Stimulated activated CD4-positive, alpha-beta T cell treated with anti-CD3 and anti-CD28 coated beads, Interleukin-1b, Interleukin-23, amount 100 ng/mL, for 48 hours (primary cell): ENCODE measurements at regions not wholly inside any gene's neighbourhood (a gene's known extent, or its start where the extent isn't known, plus 50 kb on each side); places are given as distances from the start of the nearest gene placed in this dataset.
"Not testable (repeated sequence)": the region's sequence is repeated elsewhere in the genome, so short reads cannot be mapped to it uniquely, and the experiment has no call there.

ENCODE experiments used
- DNase-seq: peaks from one replicate; pipeline ENCODE4 v3.0.0-alpha.2; 2020

GRCh38 chrY:10958122-10958521 is 1430.4 kb downstream of the TSPY10 start:
- not testable (repeated sequence) for DNase-seq

- no peak for DNase-seq
Measured at GRCh38 chrY:10973422-10973821, 1445.7 kb downstream of the TSPY10 start.

GRCh38 chrY:10986655-10987054 is 1459.0 kb downstream of the TSPY10 start:
- no peak for DNase-seq

GRCh38 chrY:10987626-10988025 is 1459.9 kb downstream of the TSPY10 start:
- no peak for DNase-seq

GRCh38 chrY:10993955-10994354 is 1466.3 kb downstream of the TSPY10 start:
- no peak for DNase-seq

- DNase-seq, result not testable (repeated sequence)
Measured at GRCh38 chrY:10999715-11000114, 1472.0 kb downstream of the TSPY10 start.

GRCh38 chrY:11014229-11014628 is 1486.5 kb downstream of the TSPY10 start:
- not testable (repeated sequence) for DNase-seq

- DNase-seq, result no peak
Measured at GRCh38 chrY:11022734-11023133, 1495.1 kb downstream of the TSPY10 start.

- no peak for DNase-seq
Measured at GRCh38 chrY:11044234-11044883, 1516.7 kb downstream of the TSPY10 start.

- no peak for DNase-seq
Measured at GRCh38 chrY:11063486-11063885, 1535.8 kb downstream of the TSPY10 start.

GRCh38 chrY:11063960-11064359 is 1536.3 kb downstream of the TSPY10 start:
- no peak for DNase-seq

- DNase-seq, result no peak
Measured at GRCh38 chrY:11064376-11064775, 1536.7 kb downstream of the TSPY10 start.

- DNase-seq, result no peak
Measured at GRCh38 chrY:11069271-11069670, 1541.6 kb downstream of the TSPY10 start.

GRCh38 chrY:11070250-11071113 is 1542.8 kb downstream of the TSPY10 start:
- DNase-seq, result no peak

- not testable (repeated sequence) for DNase-seq
Measured at GRCh38 chrY:11085801-11086200, 1558.1 kb downstream of the TSPY10 start.

- not testable (repeated sequence) for DNase-seq
Measured at GRCh38 chrY:11097498-11097897, 1569.8 kb downstream of the TSPY10 start.

- DNase-seq, result not testable (repeated sequence)
Measured at GRCh38 chrY:11098419-11098818, 1570.7 kb downstream of the TSPY10 start.

GRCh38 chrY:11099004-11099403 is 1571.3 kb downstream of the TSPY10 start:
- no peak for DNase-seq

GRCh38 chrY:11100472-11100871 is 1572.8 kb downstream of the TSPY10 start:
- not testable (repeated sequence) for DNase-seq

- DNase-seq, result not testable (repeated sequence)
Measured at GRCh38 chrY:11102987-11103386, 1575.3 kb downstream of the TSPY10 start.

- not testable (repeated sequence) for DNase-seq
Measured at GRCh38 chrY:11107127-11107918, 1579.6 kb downstream of the TSPY10 start.

GRCh38 chrY:11151724-11152123 is 1549.3 kb upstream of the USP9Y start:
- DNase-seq, result not testable (repeated sequence)

- not testable (repeated sequence) for DNase-seq
Measured at GRCh38 chrY:11156100-11156499, 1544.9 kb upstream of the USP9Y start.
